ENCODE measurements at regions not wholly inside any gene's neighbourhood (a gene's known extent, or its start where the extent isn't known, plus 50 kb on each side); places are given as distances from the start of the nearest gene placed in this dataset.
"Not testable (repeated sequence)": the region's sequence is repeated elsewhere in the genome, so short reads cannot be mapped to it uniquely, and the experiment has no call there.

DNA sequence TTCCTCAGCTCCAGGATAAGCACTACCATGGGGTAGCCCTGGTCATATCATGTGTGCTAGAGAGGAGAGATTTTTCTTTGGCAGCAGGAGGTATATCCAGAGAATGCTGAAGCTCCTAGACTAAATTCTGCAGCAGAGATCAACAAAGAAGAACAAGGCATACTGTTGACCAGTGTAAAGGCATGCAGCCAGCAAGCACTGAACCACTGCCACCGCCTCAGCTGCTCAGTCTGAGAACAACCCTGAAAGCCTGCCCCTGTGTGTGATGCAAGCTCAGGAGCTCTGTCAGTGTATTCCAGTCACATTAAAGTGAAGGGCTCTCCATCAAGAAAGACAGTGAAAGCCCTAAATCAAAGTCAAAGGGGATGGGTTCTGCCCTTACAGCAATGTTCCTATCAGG is 439.5 kb upstream of the CD180 start:
- H3K27ac ChIP-seq = peak overlapping the region; percentile 36 to 43
- DNase-seq (ENCODE audit: low spot score) = peak; percentile 75

GRCh38 chr5:67627079-67627478 is 430.5 kb upstream of the CD180 start:
- not testable (repeated sequence) for H3K4me3 ChIP-seq; H3K9me3 ChIP-seq; H3K27ac ChIP-seq; H3K27me3 ChIP-seq; DNase-seq (ENCODE audit: low spot score); H3K36me3 ChIP-seq; H3K4me1 ChIP-seq

More for the DNA sequence above, 439.5 kb upstream of the CD180 start:
- no peaks in the 10 kb centered on the region for H3K27me3 ChIP-seq
- H3K9me3 ChIP-seq = no peaks in the 10 kb centered on the region
- H3K4me1 ChIP-seq = peaks cover 0 to 17% of the 10 kb centered on the region in 2 donors
- no peak for TF ChIP-seq CTCF (IDR thresholded peaks at IDR 0.05)
- H3K4me3 ChIP-seq = no peak overlapping the region
- H3K36me3 ChIP-seq = no peaks in the 10 kb centered on the region

- H3K4me3 ChIP-seq = no peak overlapping the region
- H3K27me3 ChIP-seq = no peaks in the 10 kb centered on the region
- no peaks in the 10 kb centered on the region for H3K9me3 ChIP-seq
- no peak for TF ChIP-seq CTCF (IDR thresholded peaks at IDR 0.05)
- H3K4me1 ChIP-seq = peaks cover 0 to 9% of the 10 kb centered on the region in 2 donors
- no peak overlapping the region for H3K27ac ChIP-seq
- DNase-seq (ENCODE audit: low spot score) = no peak
- no peaks in the 10 kb centered on the region for H3K36me3 ChIP-seq
These were observed 426.5 kb upstream of the CD180 start for GRCh38 chr5:67623078-67623477.

DNA sequence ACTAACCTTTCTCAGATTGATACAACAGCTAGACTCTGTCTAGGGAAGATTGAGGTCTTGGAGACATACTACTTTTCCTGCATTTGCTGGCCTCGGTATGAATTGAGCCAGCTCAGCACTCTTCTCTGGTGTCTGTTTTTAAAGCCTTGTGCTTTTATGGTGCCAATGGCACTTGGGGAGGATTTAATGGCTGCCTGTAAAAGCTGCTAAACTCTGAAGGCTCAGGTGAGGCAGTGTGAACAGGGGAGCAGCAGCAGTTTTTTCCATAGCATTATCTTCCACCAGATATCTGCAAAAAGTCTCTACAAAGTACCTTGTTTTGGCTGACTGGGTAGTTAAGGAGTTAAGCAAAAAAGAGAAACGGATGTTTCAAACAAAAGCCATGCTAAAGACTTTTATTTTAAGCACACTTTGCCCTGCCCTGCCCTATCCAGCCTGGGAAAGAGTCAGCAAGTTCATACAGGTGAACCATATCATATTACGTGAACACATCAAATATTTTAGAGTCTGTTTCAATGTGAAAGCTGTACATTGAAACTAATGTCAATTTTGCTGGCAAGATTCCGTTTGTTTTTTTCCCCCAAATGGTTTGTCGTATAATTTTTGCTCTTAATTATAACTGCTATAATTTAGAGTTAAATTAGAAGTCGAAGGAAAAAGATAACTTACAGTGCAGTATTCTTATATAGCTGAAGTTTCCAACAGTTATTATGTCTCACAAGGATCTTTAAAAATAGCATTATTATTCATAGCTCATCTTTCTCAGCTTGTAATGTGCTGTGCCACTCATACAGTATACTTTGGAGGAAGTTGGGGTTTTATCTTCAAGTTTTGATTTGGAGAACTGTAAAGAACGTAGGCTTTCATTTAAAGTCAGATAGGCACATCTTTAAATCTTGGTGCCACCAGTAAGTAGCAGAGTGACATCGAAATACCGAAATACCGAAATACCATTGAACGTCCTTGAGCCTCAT is 424.1 kb upstream of the CD180 start:
- no peak for TF ChIP-seq CTCF (IDR thresholded peaks at IDR 0.05)
- no peaks in the 10 kb centered on the region for H3K27me3 ChIP-seq
- DNase-seq (ENCODE audit: low spot score) = no peak
- H3K9me3 ChIP-seq = no peaks in the 10 kb centered on the region
- no peak overlapping the region for H3K4me3 ChIP-seq
- H3K27ac ChIP-seq = no peak overlapping the region
- H3K36me3 ChIP-seq = no peaks in the 10 kb centered on the region
- H3K4me1 ChIP-seq = peaks cover 0 to 9% of the 10 kb centered on the region in 2 donors

GRCh38 chr5:67619636-67620035 is 423.0 kb upstream of the CD180 start:
- no peaks in the 10 kb centered on the region for H3K27me3 ChIP-seq
- no peak for TF ChIP-seq CTCF (IDR thresholded peaks at IDR 0.05)
- H3K4me3 ChIP-seq = no peak overlapping the region
- no peak overlapping the region for H3K27ac ChIP-seq
- no peaks in the 10 kb centered on the region for H3K36me3 ChIP-seq
- H3K4me1 ChIP-seq = peaks cover 0 to 9% of the 10 kb centered on the region in 2 donors
- no peaks in the 10 kb centered on the region for H3K9me3 ChIP-seq
- no peak for DNase-seq (ENCODE audit: low spot score)

- Histone ChIP-seq H3K36me3 (no peaks in the 10 kb centered on the region), H3K27me3 (no peaks in the 10 kb centered on the region), H3K27ac (no peak overlapping the region), H3K4me1 (peaks cover 0 to 9% of the 10 kb centered on the region in 2 donors), H3K4me3 (no peak overlapping the region), H3K9me3 (no peaks in the 10 kb centered on the region)
- no peak for DNase-seq (ENCODE audit: low spot score)
- TF ChIP-seq CTCF (IDR thresholded peaks at IDR 0.05) = no peak
These were observed 422.6 kb upstream of the CD180 start for GRCh38 chr5:67619235-67619634.

Data from right atrium auricular region (tissue), 2 donors.